ENCODE measurements at regions not wholly inside any gene's neighbourhood (a gene's known extent, or its start where the extent isn't known, plus 50 kb on each side); places are given as distances from the start of the nearest gene placed in this dataset.

- DNase-seq, result no peak
Observed at GRCh38 chr16:8271344-8271743, 319.0 kb downstream of the TMEM114 start.

GRCh38 chr16:8262299-8262698, 328.0 kb downstream of the TMEM114 start:
- DNase-seq, result no peak

- no peak for DNase-seq
Observed at GRCh38 chr16:8260140-8260539, 330.2 kb downstream of the TMEM114 start.

GRCh38 chr16:8258523-8258922, 331.8 kb downstream of the TMEM114 start:
- no peak for DNase-seq

GRCh38 chr16:8257561-8257960, 332.8 kb downstream of the TMEM114 start:
- DNase-seq, result no peak

- DNase-seq, result no peak
Observed at GRCh38 chr16:8254405-8254804, 335.9 kb downstream of the TMEM114 start.

GRCh38 chr16:8253718-8254117, 336.6 kb downstream of the TMEM114 start:
- DNase-seq, result no peak

GRCh38 chr16:8251727-8252126, 338.6 kb downstream of the TMEM114 start:
- DNase-seq, result no peak

GRCh38 chr16:8251298-8251697, 339.0 kb downstream of the TMEM114 start:
- no peak for DNase-seq

- no peak for DNase-seq
Observed at GRCh38 chr16:8247993-8248392, 342.3 kb downstream of the TMEM114 start.

GRCh38 chr16:8243981-8244380, 346.3 kb downstream of the TMEM114 start:
- DNase-seq, result no peak

- DNase-seq, result no peak
Observed at GRCh38 chr16:8241408-8241807, 348.9 kb downstream of the TMEM114 start.

- no peak for DNase-seq
Observed at GRCh38 chr16:8239443-8239842, 350.9 kb downstream of the TMEM114 start.

GRCh38 chr16:8237452-8237851, 352.9 kb downstream of the TMEM114 start:
- DNase-seq, result no peak

GRCh38 chr16:8236816-8237215, 353.5 kb downstream of the TMEM114 start:
- no peak for DNase-seq

- no peak for DNase-seq
Observed at GRCh38 chr16:8230497-8230896, 359.8 kb downstream of the TMEM114 start.

GRCh38 chr16:8229011-8229520, 361.2 kb downstream of the TMEM114 start:
- no peak for DNase-seq

GRCh38 chr16:8217201-8217600, 373.1 kb downstream of the TMEM114 start:
- no peak for DNase-seq

- DNase-seq, result no peak
Observed at GRCh38 chr16:8204769-8205168, 385.5 kb downstream of the TMEM114 start.

GRCh38 chr16:8204096-8204495, 386.2 kb downstream of the TMEM114 start:
- no peak for DNase-seq

- no peak for DNase-seq
Observed at GRCh38 chr16:8203101-8203500, 387.2 kb downstream of the TMEM114 start.

GRCh38 chr16:8200839-8201238, 389.5 kb downstream of the TMEM114 start:
- no peak for DNase-seq

GRCh38 chr16:8199390-8199789, 390.9 kb downstream of the TMEM114 start:
- no peak for DNase-seq

GRCh38 chr16:8194794-8195193, 395.5 kb downstream of the TMEM114 start:
- no peak for DNase-seq

GRCh38 chr16:8188841-8189240, 401.5 kb downstream of the TMEM114 start:
- DNase-seq, result no peak
